HepG2 (cell line): ENCODE measurements at regions not wholly inside any gene's neighbourhood (a gene's known extent, or its start where the extent isn't known, plus 50 kb on each side); places are given as distances from the start of the nearest gene placed in this dataset.

Experiments
- ATAC-seq: fragments of 200-7000 bp; cut with Tn5 transposase; 3 replicates; pipeline ENCODE4 v1.9.1; 2020; ENCODE audit warnings: mild to moderate bottlenecking, moderate library complexity
- BruUV-seq: library from RNA; stranded (reverse); fragments of 400-500 nt; replicated peaks from 2 replicates; lab custom pipeline; 2021; lab: Mats Ljungman, UMichigan
- CTCF ChIA-PET: fragments of 300-600 bp; formaldehyde crosslinking; extraction: SDS; loops from one replicate; lab custom pipeline; 2021; ENCODE audit warnings: low total read pairs, inconsistent platforms, low intra/inter-chr PET ratio; lab: Yijun Ruan, JAX
- POLR2A ChIA-PET: fragments of 350-600 bp; sonication (Branson Sonifier 250); formaldehyde crosslinking; loops from one replicate; lab custom pipeline; 2020; ENCODE audit warnings: antibody characterized with exemption, inconsistent platforms; lab: Yijun Ruan, JAX
- DNase-seq: peaks from one replicate; pipeline ENCODE4 v3.0.0-alpha.2; 2015; ENCODE audit warnings: low spot score
- FAIRE-seq: peaks from 3 replicates; lab custom pipeline; 2011; peaks lifted over from hg19 to GRCh38; lab: Jason Lieb, UNC
- H2AFZ ChIP-seq: one replicate; pipeline ENCODE4 v1.6.1; 2011; ENCODE audit warnings: low read length, inconsistent platforms
- H3K27ac ChIP-seq: fragments of 300-600 bp; 3 replicates; pipeline ENCODE4 v1.8.0; 2011; ENCODE audit warnings: mixed run types, mild to moderate bottlenecking, mixed read lengths, low read length, inconsistent platforms; ENCODE audit not compliant: insufficient read depth; ENCODE audit errors: extremely low read length
- H3K27me3 ChIP-seq, 2 experiments: fragments of 200-600 bp in 1 of 2; 2 replicates in 1 of 2; 3 replicates in 1 of 2; pipeline versions ENCODE4 v1.6.0 to v1.8.0; 2011; ENCODE audit warnings: low read length in 2 of 2, mild to moderate bottlenecking in 2 of 2, moderate library complexity in 2 of 2, inconsistent platforms in 1 of 2; ENCODE audit not compliant: insufficient read depth in 2 of 2, control insufficient read depth in 1 of 2
- H3K36me3 ChIP-seq, 2 experiments: fragments of 200-600 bp in 1 of 2; replicated peaks in 1 of 2; 2 replicates in 1 of 2; 3 replicates in 1 of 2; pipeline versions ENCODE4 v1.5.1 to v1.8.0; 2011; ENCODE audit warnings: low read length in 2 of 2, inconsistent platforms in 1 of 2; ENCODE audit not compliant: insufficient read depth in 2 of 2, control insufficient read depth in 1 of 2
- H3K4me1 ChIP-seq: 2 replicates; pipeline ENCODE4 v1.5.1; 2012; ENCODE audit warnings: low read length, inconsistent platforms; ENCODE audit not compliant: insufficient read depth
- H3K4me2 ChIP-seq: 2 replicates; pipeline ENCODE4 v1.6.0; 2011; ENCODE audit warnings: low read depth, low read length, inconsistent platforms
- H3K4me3 ChIP-seq, 3 experiments: fragments of 200-600 bp in 1 of 3; sonication (generic), shearing (Covaris generic) in 1 of 3; replicated peaks in 1 of 3; 2 replicates each; pipeline ENCODE4 v1.5.1; 2011 to 2016; ENCODE audit warnings: low read length in 3 of 3, inconsistent platforms in 2 of 3, low read depth in 2 of 3, mild to moderate bottlenecking in 2 of 3, control low read depth in 1 of 3, mixed read lengths in 1 of 3; ENCODE audit not compliant: insufficient read depth in 1 of 3
- H3K79me2 ChIP-seq: one replicate; pipeline ENCODE4 v1.6.1; 2011; ENCODE audit warnings: low read length, inconsistent platforms; ENCODE audit not compliant: insufficient read depth
- H3K9ac ChIP-seq: 2 replicates; pipeline ENCODE4 v1.6.0; 2011; ENCODE audit warnings: mild to moderate bottlenecking, low read depth, low read length, inconsistent platforms; ENCODE audit not compliant: insufficient read depth
- H3K9me3 ChIP-seq: 2 replicates; pipeline ENCODE4 v1.5.1; 2012; ENCODE audit warnings: mild to moderate bottlenecking, low read length
- H4K20me1 ChIP-seq: 2 replicates; pipeline ENCODE4 v1.6.0; 2011; ENCODE audit warnings: inconsistent platforms, mild to moderate bottlenecking, low read length, moderate library complexity; ENCODE audit not compliant: insufficient read depth
- GPN1 ChIP-seq: sonication (generic); formaldehyde crosslinking; IDR thresholded peaks from 2 replicates; pipeline ENCODE4 v1.5.1; 2020; ENCODE audit warnings: missing genetic modification reagents, borderline replicate concordance
- MBNL3 ChIP-seq: fragments of 250-450 bp; sonication (Bioruptor Pico); conservative IDR thresholded peaks from 2 replicates; pipeline ENCODE4 v1.8.0; 2022; ENCODE audit warnings: mild to moderate bottlenecking, inconsistent platforms
- ZFX ChIP-seq: sonication (generic); formaldehyde crosslinking; IDR thresholded peaks from 2 replicates; pipeline ENCODE4 v1.4.0; 2020; ENCODE audit warnings: mild to moderate bottlenecking, low read depth, missing genetic modification reagents, moderate library complexity
- ZNF501 ChIP-seq: sonication (generic); formaldehyde crosslinking; IDR thresholded peaks from 2 replicates; pipeline ENCODE4 v1.5.1; 2020; ENCODE audit warnings: mild to moderate bottlenecking, moderate library complexity, missing genetic modification reagents
- ZNF629 ChIP-seq: sonication (generic); formaldehyde crosslinking; conservative IDR thresholded peaks from 2 replicates; pipeline ENCODE4 v1.5.0; 2020; ENCODE audit warnings: missing genetic modification reagents
- WGBS: methylation state at CpG from one replicate; pipeline ENCODE4 v1.1.6; 2017; ENCODE audit warnings: low lambda C conversion rate; 5-methylcytosine and 5-hydroxymethylcytosine counted together
- in situ Hi-C: cut with HindIII; loops from 2 replicates; pipeline ENCODE4 v1.10.0; 2017; ENCODE audit warnings: low pct_unique_long_range_greater_than_20kb; ENCODE audit not compliant: extremely low pct_ligation_motif_present
- intact Hi-C: fragments of 100-400 bp; cut with micrococcal nuclease; formaldehyde crosslinking; loops from one replicate; pipeline ENCODE4 v1.10.0; 2022; ENCODE audit not compliant: unreplicated experiment
- TF ChIP-seq, protein P1 (sequence below): IDR thresholded peaks from 2 replicates; pipeline ENCODE4 v1.4.0; 2020; ENCODE audit warnings: mild to moderate bottlenecking, missing genetic modification reagents
- TF ChIP-seq, protein P2 (sequence below): sonication (generic); formaldehyde crosslinking; IDR thresholded peaks from 2 replicates; pipeline ENCODE4 v1.5.0; 2020; ENCODE audit warnings: mild to moderate bottlenecking, missing genetic modification reagents, borderline replicate concordance
- TF ChIP-seq, protein P3 (sequence below): sonication (generic); formaldehyde crosslinking; conservative IDR thresholded peaks from 2 replicates; pipeline ENCODE4 v1.4.0; 2020; ENCODE audit warnings: missing genetic modification reagents

DNA sequence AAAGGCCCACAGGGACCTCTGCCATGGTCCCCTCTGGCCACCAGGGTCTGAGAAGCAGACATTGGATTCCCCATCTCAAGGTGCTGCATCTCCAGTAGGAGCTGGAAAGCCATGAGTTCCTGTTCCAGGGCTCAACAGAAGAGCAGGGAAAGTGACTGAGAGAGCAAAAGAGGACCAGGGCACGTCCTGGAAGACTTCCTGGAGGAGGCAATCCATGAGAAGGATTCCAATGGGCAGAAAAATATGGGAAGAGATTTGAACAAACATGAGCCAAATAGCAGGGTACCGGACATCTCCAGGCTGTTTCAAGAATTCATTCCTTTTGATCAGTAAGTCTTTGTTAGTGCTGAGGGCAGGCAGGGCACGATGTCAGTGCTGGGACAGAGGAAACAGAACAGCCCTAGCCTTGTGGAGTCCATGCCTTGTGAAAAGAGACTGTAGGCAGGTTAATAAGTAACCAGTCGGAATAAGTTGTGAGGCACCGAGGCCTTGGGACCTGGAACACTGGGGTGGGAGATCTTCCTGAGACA lies 72.8 kb upstream of the TWIST2 start (continued):
- TF ChIP-seq, protein P1, sequence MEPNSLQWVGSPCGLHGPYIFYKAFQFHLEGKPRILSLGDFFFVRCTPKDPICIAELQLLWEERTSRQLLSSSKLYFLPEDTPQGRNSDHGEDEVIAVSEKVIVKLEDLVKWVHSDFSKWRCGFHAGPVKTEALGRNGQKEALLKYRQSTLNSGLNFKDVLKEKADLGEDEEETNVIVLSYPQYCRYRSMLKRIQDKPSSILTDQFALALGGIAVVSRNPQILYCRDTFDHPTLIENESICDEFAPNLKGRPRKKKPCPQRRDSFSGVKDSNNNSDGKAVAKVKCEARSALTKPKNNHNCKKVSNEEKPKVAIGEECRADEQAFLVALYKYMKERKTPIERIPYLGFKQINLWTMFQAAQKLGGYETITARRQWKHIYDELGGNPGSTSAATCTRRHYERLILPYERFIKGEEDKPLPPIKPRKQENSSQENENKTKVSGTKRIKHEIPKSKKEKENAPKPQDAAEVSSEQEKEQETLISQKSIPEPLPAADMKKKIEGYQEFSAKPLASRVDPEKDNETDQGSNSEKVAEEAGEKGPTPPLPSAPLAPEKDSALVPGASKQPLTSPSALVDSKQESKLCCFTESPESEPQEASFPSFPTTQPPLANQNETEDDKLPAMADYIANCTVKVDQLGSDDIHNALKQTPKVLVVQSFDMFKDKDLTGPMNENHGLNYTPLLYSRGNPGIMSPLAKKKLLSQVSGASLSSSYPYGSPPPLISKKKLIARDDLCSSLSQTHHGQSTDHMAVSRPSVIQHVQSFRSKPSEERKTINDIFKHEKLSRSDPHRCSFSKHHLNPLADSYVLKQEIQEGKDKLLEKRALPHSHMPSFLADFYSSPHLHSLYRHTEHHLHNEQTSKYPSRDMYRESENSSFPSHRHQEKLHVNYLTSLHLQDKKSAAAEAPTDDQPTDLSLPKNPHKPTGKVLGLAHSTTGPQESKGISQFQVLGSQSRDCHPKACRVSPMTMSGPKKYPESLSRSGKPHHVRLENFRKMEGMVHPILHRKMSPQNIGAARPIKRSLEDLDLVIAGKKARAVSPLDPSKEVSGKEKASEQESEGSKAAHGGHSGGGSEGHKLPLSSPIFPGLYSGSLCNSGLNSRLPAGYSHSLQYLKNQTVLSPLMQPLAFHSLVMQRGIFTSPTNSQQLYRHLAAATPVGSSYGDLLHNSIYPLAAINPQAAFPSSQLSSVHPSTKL (CRISPR knock-in tag): peak; percentile 58; the same call in 1 of the 2 replicates
- no peak for TF ChIP-seq MBNL3 (CRISPR knock-in tag)

DNA sequence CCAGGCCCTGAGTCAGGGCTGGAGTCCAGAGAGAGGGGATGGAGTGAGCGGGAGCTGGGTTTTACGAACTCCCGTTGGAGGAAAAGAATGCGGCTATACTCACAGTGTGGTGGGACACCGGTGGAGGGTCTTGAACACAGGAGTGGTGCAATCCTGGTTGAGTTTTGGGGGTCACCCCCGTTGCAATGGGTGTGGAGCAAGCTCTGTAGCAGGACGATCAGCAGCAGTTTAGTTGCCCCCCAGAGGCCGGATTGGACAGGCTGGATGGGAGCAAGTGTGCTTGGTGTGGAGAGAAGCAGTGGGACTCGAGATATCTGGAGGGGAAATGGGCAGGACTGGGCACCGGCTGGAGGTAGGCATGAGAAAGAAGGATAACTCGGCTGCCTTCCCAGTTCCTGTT lies 72.3 kb upstream of the TWIST2 start:
- POLR2A ChIA-PET: no interaction called here
- TF ChIP-seq ZNF629 (peak; percentile 49; the same call in 1 of the 2 replicates), GPN1 (no peak), ZFX (CRISPR knock-in tag) (0 out of 2 replicates have a peak, but pooled peaks have one; percentile 12), ZNF501 (CRISPR knock-in tag) (0 out of 2 replicates have a peak, but pooled peaks have one; percentile 7)
- TF ChIP-seq, protein P2, sequence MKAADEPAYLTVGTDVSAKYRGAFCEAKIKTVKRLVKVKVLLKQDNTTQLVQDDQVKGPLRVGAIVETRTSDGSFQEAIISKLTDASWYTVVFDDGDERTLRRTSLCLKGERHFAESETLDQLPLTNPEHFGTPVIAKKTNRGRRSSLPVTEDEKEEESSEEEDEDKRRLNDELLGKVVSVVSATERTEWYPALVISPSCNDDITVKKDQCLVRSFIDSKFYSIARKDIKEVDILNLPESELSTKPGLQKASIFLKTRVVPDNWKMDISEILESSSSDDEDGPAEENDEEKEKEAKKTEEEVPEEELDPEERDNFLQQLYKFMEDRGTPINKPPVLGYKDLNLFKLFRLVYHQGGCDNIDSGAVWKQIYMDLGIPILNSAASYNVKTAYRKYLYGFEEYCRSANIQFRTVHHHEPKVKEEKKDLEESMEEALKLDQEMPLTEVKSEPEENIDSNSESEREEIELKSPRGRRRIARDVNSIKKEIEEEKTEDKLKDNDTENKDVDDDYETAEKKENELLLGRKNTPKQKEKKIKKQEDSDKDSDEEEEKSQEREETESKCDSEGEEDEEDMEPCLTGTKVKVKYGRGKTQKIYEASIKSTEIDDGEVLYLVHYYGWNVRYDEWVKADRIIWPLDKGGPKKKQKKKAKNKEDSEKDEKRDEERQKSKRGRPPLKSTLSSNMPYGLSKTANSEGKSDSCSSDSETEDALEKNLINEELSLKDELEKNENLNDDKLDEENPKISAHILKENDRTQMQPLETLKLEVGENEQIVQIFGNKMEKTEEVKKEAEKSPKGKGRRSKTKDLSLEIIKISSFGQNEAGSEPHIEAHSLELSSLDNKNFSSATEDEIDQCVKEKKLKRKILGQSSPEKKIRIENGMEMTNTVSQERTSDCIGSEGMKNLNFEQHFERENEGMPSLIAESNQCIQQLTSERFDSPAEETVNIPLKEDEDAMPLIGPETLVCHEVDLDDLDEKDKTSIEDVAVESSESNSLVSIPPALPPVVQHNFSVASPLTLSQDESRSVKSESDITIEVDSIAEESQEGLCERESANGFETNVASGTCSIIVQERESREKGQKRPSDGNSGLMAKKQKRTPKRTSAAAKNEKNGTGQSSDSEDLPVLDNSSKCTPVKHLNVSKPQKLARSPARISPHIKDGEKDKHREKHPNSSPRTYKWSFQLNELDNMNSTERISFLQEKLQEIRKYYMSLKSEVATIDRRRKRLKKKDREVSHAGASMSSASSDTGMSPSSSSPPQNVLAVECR (CRISPR knock-in tag): 0 out of 2 replicates have a peak, but pooled peaks have one; percentile 15
- TF ChIP-seq, protein P3, sequence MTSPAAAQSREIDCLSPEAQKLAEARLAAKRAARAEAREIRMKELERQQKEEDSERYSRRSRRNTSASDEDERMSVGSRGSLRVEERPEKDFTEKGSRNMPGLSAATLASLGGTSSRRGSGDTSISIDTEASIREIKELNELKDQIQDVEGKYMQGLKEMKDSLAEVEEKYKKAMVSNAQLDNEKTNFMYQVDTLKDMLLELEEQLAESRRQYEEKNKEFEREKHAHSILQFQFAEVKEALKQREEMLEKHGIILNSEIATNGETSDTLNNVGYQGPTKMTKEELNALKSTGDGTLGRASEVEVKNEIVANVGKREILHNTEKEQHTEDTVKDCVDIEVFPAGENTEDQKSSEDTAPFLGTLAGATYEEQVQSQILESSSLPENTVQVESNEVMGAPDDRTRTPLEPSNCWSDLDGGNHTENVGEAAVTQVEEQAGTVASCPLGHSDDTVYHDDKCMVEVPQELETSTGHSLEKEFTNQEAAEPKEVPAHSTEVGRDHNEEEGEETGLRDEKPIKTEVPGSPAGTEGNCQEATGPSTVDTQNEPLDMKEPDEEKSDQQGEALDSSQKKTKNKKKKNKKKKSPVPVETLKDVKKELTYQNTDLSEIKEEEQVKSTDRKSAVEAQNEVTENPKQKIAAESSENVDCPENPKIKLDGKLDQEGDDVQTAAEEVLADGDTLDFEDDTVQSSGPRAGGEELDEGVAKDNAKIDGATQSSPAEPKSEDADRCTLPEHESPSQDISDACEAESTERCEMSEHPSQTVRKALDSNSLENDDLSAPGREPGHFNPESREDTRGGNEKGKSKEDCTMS (CRISPR knock-in tag): no peak

More for the DNA sequence above, 72.3 kb upstream of the TWIST2 start:
- BruUV-seq: no TSS peak
- peak overlapping the region; percentile 33 for H3K4me2 ChIP-seq
- CTCF ChIA-PET: no interaction called here
- ATAC-seq: peak; percentile 43
- H2AFZ ChIP-seq: no peak overlapping the region
- no peak overlapping the region for H3K9ac ChIP-seq
- no peaks in the 10 kb centered on the region for H3K9me3 ChIP-seq
- H4K20me1 ChIP-seq: no peaks in the 10 kb centered on the region
- H3K27me3 ChIP-seq: peaks cover 4 to 42% of the 10 kb centered on the region in 2 experiments; a peak in 3 of 5 replicates
- no peak for DNase-seq
- no peaks in the 10 kb centered on the region for H3K79me2 ChIP-seq
- intact Hi-C loops: no loop called here
- FAIRE-seq: no peak
- peak overlapping the region in 1 of 3 experiments; percentile 13; a peak in 1 of 6 replicates for H3K4me3 ChIP-seq
- H3K27ac ChIP-seq: no peak overlapping the region
- in situ Hi-C loops: loop anchor here (25.0 kb wide), 1 partner anchor 413 kb away; no protein-coding TSS in a partner anchor
- 45% methylated on average over 11 of the region's 11 CpGs for WGBS
- no peaks in the 10 kb centered on the region for H3K36me3 ChIP-seq
- H3K4me1 ChIP-seq: peaks cover 19% of the 10 kb centered on the region
